GM12878 (cell line): ENCODE measurements at regions not wholly inside any gene's neighbourhood (a gene's known extent, or its start where the extent isn't known, plus 50 kb on each side); places are given as distances from the start of the nearest gene placed in this dataset.

Source experiments
- ATAC-seq: fragments of 200-7000 bp; cut with Tn5 transposase; 3 replicates; pipeline ENCODE4 v1.9.1; 2020; ENCODE audit warnings: mild to moderate bottlenecking, moderate library complexity
- BruUV-seq: library from RNA; stranded (reverse); fragments of 400-500 nt; replicated peaks from 2 replicates; lab custom pipeline; 2021; lab: Mats Ljungman, UMichigan
- CTCF ChIA-PET: fragments of 300-600 bp; sonication (Branson Sonifier 250); formaldehyde crosslinking; extraction: SDS; loops from one replicate; lab custom pipeline; 2021; ENCODE audit warnings: inconsistent platforms; lab: Yijun Ruan, JAX
- POLR2A ChIA-PET: fragments of 350-600 bp; formaldehyde crosslinking; extraction: SDS; loops from one replicate; lab custom pipeline; 2021; ENCODE audit warnings: inconsistent platforms; lab: Charles Lee
- RAD21 ChIA-PET: fragments of 300-600 bp; sonication (Branson Sonifier 250); formaldehyde crosslinking; loops from one replicate; lab custom pipeline; 2023; ENCODE audit warnings: antibody characterized with exemption; ENCODE audit not compliant: unreplicated experiment; lab: Charles Lee
- SMC1A ChIA-PET: fragments of 300-600 bp; sonication (Branson Sonifier 250); formaldehyde crosslinking; loops from one replicate; lab custom pipeline; 2023; ENCODE audit not compliant: unreplicated experiment, uncharacterized antibody; lab: Charles Lee
- DNase-seq: peaks from one replicate; pipeline ENCODE4 v3.0.0-alpha.2; 2011; ENCODE audit warnings: low read depth, low spot score
- FAIRE-seq: peaks from 3 replicates; lab custom pipeline; 2011; peaks lifted over from hg19 to GRCh38; lab: Jason Lieb, UNC
- H2AFZ ChIP-seq: 2 replicates; pipeline ENCODE4 v1.6.0; 2011; ENCODE audit warnings: low read depth, low read length, control low read depth; ENCODE audit not compliant: control insufficient read depth
- H3K27ac ChIP-seq: 2 replicates; pipeline ENCODE4 v1.5.1; 2011; ENCODE audit warnings: control low read depth; ENCODE audit not compliant: control insufficient read depth, insufficient read depth
- H3K27me3 ChIP-seq, 2 experiments: replicated peaks in 1 of 2; 2 replicates each; pipeline versions ENCODE4 v1.6.0 to v1.6.1; 2011; ENCODE audit warnings: low read length in 1 of 2; ENCODE audit not compliant: control insufficient read depth in 2 of 2, insufficient read depth in 2 of 2
- H3K36me3 ChIP-seq, 2 experiments: 2 replicates each; pipeline ENCODE4 v1.5.1; 2011; ENCODE audit warnings: low read length in 1 of 2; ENCODE audit not compliant: control insufficient read depth in 2 of 2, insufficient read depth in 2 of 2
- H3K4me1 ChIP-seq: 2 replicates; pipeline ENCODE4 v1.6.1; 2011; ENCODE audit warnings: mild to moderate bottlenecking, low read length, moderate library complexity, mixed read lengths; ENCODE audit not compliant: control insufficient read depth, insufficient read depth
- H3K4me2 ChIP-seq: 2 replicates; pipeline ENCODE4 v1.6.0; 2011; ENCODE audit warnings: control low read depth; ENCODE audit not compliant: control insufficient read depth, insufficient read depth
- H3K4me3 ChIP-seq: fragments of 200-600 bp; sonication (generic); 2 replicates; pipeline ENCODE4 v1.5.1; 2016
- H3K79me2 ChIP-seq: 2 replicates; pipeline ENCODE4 v1.6.0; 2011; ENCODE audit warnings: low read length; ENCODE audit not compliant: control insufficient read depth, insufficient read depth
- H3K9ac ChIP-seq: 2 replicates; pipeline ENCODE4 v1.8.0; 2011; ENCODE audit warnings: low read length, control low read depth, mixed read lengths; ENCODE audit not compliant: control insufficient read depth, insufficient read depth
- H3K9me3 ChIP-seq: replicated peaks from 3 replicates; pipeline ENCODE4 v1.5.1; 2011; ENCODE audit warnings: mild to moderate bottlenecking, low read length; ENCODE audit not compliant: control insufficient read depth, insufficient read depth
- H4K20me1 ChIP-seq: 2 replicates; pipeline ENCODE4 v1.6.0; 2011; ENCODE audit not compliant: control insufficient read depth, insufficient read depth
- BCLAF1 ChIP-seq: fragments of 450-650 bp; IDR thresholded peaks from 2 replicates; pipeline ENCODE4 v1.6.1; 2017; ENCODE audit warnings: antibody characterized with exemption, mild to moderate bottlenecking, moderate library complexity
- CBFB ChIP-seq: IDR thresholded peaks from 2 replicates; pipeline ENCODE4 v1.6.1; 2016; ENCODE audit warnings: antibody characterized with exemption, low read depth
- CBX5 ChIP-seq: sonication (generic); IDR thresholded peaks from 2 replicates; pipeline ENCODE4 v1.6.1; 2016; ENCODE audit warnings: low read depth, moderate library complexity, mild to moderate bottlenecking, inconsistent platforms
- DPF2 ChIP-seq: fragments of 450-650 bp; IDR thresholded peaks from 2 replicates; pipeline ENCODE4 v1.6.1; 2017; ENCODE audit warnings: mild to moderate bottlenecking
- HDAC2 ChIP-seq: fragments of 200-600 bp; sonication (generic); IDR thresholded peaks from 2 replicates; pipeline ENCODE4 v1.6.1; 2017
- JUNB ChIP-seq: IDR thresholded peaks from 2 replicates; pipeline ENCODE4 v1.6.1; 2016; ENCODE audit warnings: antibody characterized with exemption, mild to moderate bottlenecking
- NR2C2 ChIP-seq: IDR thresholded peaks from 2 replicates; pipeline ENCODE4 v1.6.1; 2011; ENCODE audit warnings: borderline replicate concordance, low read depth; ENCODE audit not compliant: control insufficient read depth, insufficient read length
- PBX3 ChIP-seq: IDR thresholded peaks from 2 replicates; pipeline ENCODE4 v1.6.1; 2011; ENCODE audit warnings: mild to moderate bottlenecking, low read depth, low read length, moderate library complexity; ENCODE audit not compliant: insufficient replicate concordance
- PML ChIP-seq: IDR thresholded peaks from 2 replicates; pipeline ENCODE4 v1.6.1; 2012; ENCODE audit warnings: low read length, inconsistent platforms
- POLR2AphosphoS5 ChIP-seq: IDR thresholded peaks from 2 replicates; pipeline ENCODE4 v1.6.1; 2011; ENCODE audit warnings: mild to moderate bottlenecking, low read length, inconsistent platforms
- RAD21 ChIP-seq: IDR thresholded peaks from 2 replicates; pipeline ENCODE4 v1.6.1; 2011; ENCODE audit warnings: mild to moderate bottlenecking, low read depth, low read length, moderate library complexity; ENCODE audit not compliant: insufficient read depth
- SREBF1 ChIP-seq: IDR thresholded peaks from 2 replicates; pipeline ENCODE4 v1.6.1; 2012; ENCODE audit warnings: mild to moderate bottlenecking, low read length
- SUZ12 ChIP-seq: fragments of 200-600 bp; sonication (generic); IDR thresholded peaks from one replicate; pipeline ENCODE4 v1.6.1; 2018; ENCODE audit warnings: antibody characterized with exemption, mild to moderate bottlenecking; ENCODE audit not compliant: unreplicated experiment
- TAF1 ChIP-seq: IDR thresholded peaks from 2 replicates; pipeline ENCODE4 v1.6.1; 2011; ENCODE audit warnings: mild to moderate bottlenecking, low read depth, low read length, borderline replicate concordance
- ZNF622 ChIP-seq: fragments of 450-650 bp; IDR thresholded peaks from 2 replicates; pipeline ENCODE4 v1.6.1; 2017; ENCODE audit warnings: mild to moderate bottlenecking, inconsistent platforms
- ZZZ3 ChIP-seq: IDR thresholded peaks from 2 replicates; pipeline ENCODE4 v1.6.1; 2011; ENCODE audit warnings: low read depth; ENCODE audit not compliant: control insufficient read depth, insufficient read length
- WGBS: methylation state at CpG from one replicate; pipeline ENCODE4 v1.1.6; 2016; ENCODE audit warnings: low lambda C conversion rate; ENCODE audit not compliant: insufficient replicate concordance, insufficient coverage; ENCODE audit errors: missing lambda C conversion rate; 5-methylcytosine and 5-hydroxymethylcytosine counted together
- in situ Hi-C: fragments of 300-500 bp; cut with MboI; formaldehyde crosslinking; loops from 9 replicates; pipeline ENCODE4 v1.14.3; 2018; ENCODE audit warnings: mixed read lengths
- intact Hi-C: fragments of 100-400 bp; cut with micrococcal nuclease; formaldehyde crosslinking; loops from one replicate; pipeline ENCODE4 v1.14.2; 2022; ENCODE audit not compliant: unreplicated experiment

GRCh38 chr6:12481850-12482249 is 191.7 kb downstream of the EDN1 start (continued):
- no peak for TF ChIP-seq BCLAF1
- TF ChIP-seq SREBF1: no peak
- TF ChIP-seq JUNB: no peak
- TF ChIP-seq POLR2AphosphoS5: no peak
- TF ChIP-seq DPF2: no peak
- no peak for TF ChIP-seq RAD21

GRCh38 chr6:12482386-12483375 is 192.5 kb downstream of the EDN1 start:
- FAIRE-seq (no peak), ATAC-seq (peak; percentile 58)
- POLR2A ChIA-PET: interaction anchor here (0.5 to 2.4 kb wide), 14 partner anchors 10 to 153 kb away, joined by 3 to 9 read pairs (median 6); no protein-coding TSS in a partner anchor
- TF ChIP-seq PML (no peak), DPF2 (no peak), TAF1 (no peak), PBX3 (no peak), SUZ12 (no peak), ZZZ3 (no peak), CBX5 (no peak), HDAC2 (no peak), CBFB (no peak), ZNF622 (no peak), NR2C2 (no peak), RAD21 (peak; percentile 47; the same call in 1 of the 2 replicates)

More at GRCh38 chr6:12482386-12483375, 192.5 kb downstream of the EDN1 start:
- SMC1A ChIA-PET: interaction anchor here (0.6 to 7.6 kb wide), 37 partner anchors 8 to 840 kb away, joined by 3 to 66 read pairs (median 6); partner anchors contain the start of gene EDN1
- no TSS peak for BruUV-seq
- WGBS: 45% methylated on average over 5 of the region's 5 CpGs
- H2AFZ ChIP-seq: peak overlapping the region; percentile 80
- no peaks in the 10 kb centered on the region for H3K79me2 ChIP-seq
- DNase-seq: no peak
- no peak overlapping the region for H3K27ac ChIP-seq
- H3K27me3 ChIP-seq: no peaks in the 10 kb centered on the region
- H3K4me1 ChIP-seq: peaks cover 7% of the 10 kb centered on the region; the same call in 1 of the 2 replicates
- peak overlapping the region; percentile 56 for H3K4me2 ChIP-seq
- CTCF ChIA-PET: interaction anchor here (0.6 to 4.0 kb wide), 44 partner anchors 8 to 250 kb away, joined by 3 to 54 read pairs (median 4); partner anchors contain the start of gene EDN1
- no peak overlapping the region; the same call in 1 of the 2 replicates for H3K4me3 ChIP-seq
- in situ Hi-C loops: no loop called here
- RAD21 ChIA-PET: interaction anchor here (0.8 to 3.9 kb wide), 34 partner anchors 9 to 504 kb away, joined by 3 to 60 read pairs (median 4); partner anchors contain the start of gene EDN1
- H3K36me3 ChIP-seq: no peaks in the 10 kb centered on the region
- H3K9ac ChIP-seq: no peak overlapping the region
- no peaks in the 10 kb centered on the region for H4K20me1 ChIP-seq
- no peaks in the 10 kb centered on the region for H3K9me3 ChIP-seq
- intact Hi-C loops: loop anchor here (5.0 kb wide), 2 partner anchors 125 to 190 kb away; partner anchors contain the start of gene EDN1
